NCI-H128 (cell line): ENCODE measurements at regions not wholly inside any gene's neighbourhood (a gene's known extent, or its start where the extent isn't known, plus 50 kb on each side); places are given as distances from the start of the nearest gene placed in this dataset.
A peak's percentile ranks its signal among the peaks of the same experiment; 100 is the strongest.
"Not testable (repeated sequence)": the region's sequence is repeated elsewhere in the genome, so short reads cannot be mapped to it uniquely, and the experiment has no call there.

ENCODE experiments used
- DNase-seq: peaks from one replicate; lab custom pipeline; 2025; ENCODE audit not compliant: unreplicated experiment; lab: John Stamatoyannopoulos, UW

DNA sequence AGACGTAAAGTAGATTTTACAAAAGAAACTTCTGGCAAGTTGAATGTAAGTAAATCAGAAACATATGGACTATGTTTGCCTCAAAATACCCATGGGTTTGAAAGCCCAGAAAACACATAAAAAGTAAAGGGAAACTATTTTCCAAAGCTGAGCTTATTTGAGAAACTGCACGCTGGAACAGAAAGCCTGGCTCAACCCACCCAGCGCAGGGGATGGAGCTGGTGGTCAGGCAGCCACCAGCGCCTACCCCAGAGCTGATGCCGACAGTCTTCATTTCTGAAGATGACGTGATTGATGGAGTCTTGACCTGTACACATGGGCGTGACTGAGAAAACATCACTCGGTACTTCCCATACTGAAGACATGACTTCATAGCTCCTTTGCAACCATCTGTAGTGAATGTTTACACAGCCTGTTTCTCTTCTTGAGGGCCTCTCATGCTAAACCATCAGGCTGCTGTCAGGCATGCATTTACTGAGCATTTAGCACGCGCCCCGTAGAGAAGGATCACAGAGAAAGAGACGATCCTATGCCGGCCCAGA, 232.6 kb upstream of the AUTS2 start:
- peak; percentile 3 for DNase-seq

DNA sequence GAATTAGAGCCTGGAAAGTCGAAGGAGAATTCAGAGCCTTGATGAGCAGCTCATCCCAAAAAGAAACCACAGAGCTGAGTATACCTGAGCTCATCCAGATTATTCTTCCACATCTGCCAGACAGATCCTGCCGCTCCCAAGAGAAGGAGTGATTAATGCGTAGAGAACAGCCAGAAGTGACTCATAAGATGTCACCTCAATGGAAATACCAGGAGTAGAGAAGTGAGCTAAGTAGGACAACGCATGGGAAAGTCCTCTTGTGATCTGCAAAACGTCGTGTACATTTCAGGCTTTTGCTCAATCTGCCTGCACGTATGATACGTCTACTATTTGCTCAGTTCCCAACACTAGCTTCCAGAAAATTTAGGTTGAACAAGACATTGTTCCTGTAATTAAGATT, 230.5 kb upstream of the AUTS2 start:
- no peak for DNase-seq

DNA sequence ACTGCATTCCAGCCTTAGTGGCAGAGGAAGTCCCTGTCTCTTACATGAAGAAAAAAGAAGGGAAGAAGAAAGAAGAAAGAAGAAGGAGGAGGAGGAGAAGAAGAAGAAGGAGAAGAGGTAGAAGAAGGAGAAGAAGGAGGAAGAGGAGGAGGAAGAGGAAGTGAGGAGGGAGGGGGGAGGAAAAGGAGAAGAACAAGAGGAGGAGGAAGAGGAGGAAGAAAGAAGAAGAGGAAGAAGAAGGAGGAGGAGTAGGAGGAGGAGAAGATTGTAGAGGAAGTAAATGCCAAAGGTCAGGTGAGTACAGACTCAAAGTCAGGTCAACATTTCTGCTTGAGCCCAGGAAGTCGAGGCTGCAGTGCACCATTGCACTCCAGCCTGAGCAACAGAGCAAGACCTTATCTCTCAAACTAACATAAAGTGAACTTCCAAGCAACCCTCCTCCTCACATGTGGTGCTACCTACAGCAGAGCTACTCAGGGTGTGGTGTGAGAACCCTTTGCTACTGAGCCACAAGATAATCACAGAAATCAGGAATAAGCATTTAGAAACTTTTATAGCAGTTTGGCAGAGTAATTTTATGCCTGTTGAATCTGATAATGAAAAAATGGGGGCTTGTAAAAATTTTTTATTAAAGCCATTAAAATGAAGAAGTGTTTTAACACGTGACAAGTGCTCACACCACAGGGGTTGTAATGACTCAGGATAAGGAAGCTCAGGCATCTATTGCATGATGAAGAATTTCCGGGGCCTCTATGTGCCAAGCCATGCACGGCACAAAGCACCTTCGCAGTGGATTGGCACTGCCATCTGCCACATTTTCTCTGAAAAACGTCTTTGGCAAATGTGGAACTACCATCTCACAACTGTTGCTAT, 224.9 kb upstream of the AUTS2 start:
- no peak for DNase-seq

DNA sequence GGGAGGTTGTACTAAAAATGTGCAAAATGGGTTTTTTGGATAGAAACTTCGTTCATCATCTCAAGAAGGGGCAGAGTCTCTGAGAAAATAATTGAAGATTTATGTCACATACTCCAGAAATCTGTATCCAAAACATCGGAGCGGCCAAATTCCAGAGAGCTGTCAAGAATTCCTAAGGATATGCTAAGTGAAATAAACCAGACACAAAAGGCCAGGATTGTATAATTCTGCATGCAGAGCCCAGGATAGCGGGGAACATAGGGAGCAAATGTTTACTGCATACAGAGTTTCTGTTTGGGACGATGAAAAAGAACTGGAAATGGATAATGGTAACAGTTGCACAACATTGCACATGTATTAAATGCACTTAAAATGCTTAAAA, 224.2 kb upstream of the AUTS2 start:
- no peak for DNase-seq

DNA sequence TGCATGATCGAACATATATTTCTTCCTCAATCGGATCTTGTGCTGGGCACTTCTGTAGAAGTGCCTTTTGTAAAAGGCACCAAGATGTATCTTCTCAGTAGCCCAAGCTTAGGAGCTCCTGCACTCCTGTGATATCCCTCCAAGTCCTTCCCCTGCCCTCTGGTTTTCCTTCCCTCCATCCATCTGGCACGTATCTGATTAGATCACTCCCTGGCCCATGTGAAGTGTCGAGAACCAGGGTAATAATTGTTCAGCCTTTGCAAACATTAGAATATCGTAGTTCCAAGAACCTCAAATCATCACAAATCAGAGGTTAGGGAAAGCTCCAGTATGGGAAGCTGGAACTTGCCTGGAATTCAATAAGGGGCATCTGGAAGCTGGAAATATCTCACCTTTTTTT, 221.1 kb upstream of the AUTS2 start:
- DNase-seq = no peak

DNA sequence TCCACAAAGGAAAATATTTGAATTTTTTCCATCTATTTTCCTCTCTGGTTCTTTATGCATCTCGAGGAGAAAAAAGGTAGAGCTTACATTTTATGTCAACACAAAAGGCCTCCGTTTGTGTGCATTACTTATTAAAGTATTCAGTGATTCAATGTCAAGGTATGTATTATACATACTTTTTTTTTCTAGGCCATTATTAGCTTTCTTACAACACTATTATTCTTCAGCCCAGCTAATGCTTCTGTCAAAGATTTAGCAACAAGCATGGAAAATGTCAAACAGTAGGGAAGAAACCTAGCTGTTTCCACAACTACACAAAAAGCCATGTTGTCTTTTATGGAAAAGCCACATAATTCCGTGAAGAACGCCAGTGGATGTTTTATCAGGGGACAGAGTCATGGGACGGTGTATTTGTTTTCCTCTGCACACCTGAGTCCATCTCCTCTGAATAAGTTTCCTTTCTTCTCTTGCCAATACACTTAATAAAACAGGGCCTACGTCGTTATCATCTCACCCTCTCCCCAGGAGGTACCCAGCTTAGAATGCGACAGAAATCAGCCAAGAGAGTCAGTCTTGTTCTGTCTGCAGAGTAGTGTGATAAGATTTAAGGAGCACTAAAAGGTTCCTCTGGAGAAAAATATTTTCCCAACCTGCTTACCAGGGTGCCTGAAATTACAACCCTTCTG, 209.7 kb upstream of the AUTS2 start:
- no peak for DNase-seq

DNA sequence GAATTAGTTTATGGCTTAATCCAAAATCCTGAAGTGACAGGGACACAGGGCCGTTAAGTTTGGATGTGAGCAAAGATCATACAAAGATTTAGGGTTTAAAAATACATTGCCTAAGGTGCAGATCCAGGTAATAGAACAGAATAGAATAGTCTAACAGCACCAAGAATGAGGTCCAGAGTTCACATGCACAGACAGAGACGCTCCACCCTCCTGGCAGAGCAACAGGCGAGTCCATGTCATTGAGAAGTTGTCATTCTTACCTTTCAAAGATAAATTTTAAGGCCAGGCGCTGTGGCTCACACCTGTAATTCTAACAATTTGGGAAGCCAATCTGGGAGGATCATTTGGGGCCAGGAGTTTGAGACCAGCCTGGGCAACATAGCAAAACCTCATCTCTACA, 209.1 kb upstream of the AUTS2 start:
- DNase-seq = no peak

DNA sequence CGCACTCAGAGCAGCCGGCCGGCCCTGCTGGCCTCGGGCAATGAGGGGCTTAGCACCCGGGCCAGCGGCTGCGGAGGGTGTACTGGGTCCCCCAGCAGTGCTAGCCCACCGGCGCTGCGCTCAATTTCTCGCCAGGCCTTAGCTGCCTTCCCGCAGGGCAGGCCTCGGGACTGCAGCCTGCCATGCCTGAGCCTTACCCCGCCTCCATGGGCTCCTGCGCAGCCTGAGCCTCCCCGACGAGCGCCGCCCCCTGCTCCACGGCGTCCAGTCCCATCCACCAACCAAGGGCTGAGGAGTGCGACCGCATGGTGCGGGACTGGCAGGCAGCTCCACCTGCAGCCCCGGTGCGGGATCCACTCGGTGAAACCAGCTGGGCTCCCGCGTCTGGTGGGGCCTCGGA, 204.4 kb upstream of the AUTS2 start:
- not testable (repeated sequence) for DNase-seq

DNA sequence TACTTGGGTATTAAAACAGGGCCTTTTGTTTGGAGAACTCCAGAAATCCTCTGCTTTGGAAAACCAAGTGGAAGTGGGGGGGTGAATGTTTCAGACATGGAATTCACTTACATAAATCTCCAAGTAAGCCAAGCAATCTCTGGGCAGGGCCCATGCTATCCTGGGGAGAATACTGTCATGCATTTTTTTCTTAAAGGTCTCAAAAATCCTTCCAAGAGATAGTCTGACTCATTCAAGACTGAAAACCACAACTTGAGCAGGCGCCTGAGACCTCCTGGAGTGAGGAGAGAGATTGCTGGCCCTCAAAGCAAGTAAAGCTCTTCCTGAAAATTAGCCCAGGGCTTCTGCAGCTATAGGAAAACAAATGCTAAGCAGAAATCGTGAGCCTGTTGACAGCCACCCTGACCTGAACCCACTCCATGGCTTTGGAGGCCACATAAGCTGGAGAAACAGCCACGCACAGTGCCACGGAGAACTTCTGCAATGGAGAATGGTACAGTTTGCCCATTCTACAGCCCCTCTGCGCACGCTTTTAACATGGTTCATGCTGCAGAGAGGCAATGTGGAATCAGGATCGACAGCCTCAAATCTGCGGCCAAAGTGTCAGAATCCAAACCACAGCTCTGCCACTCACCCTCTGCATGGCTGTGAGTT, 203.1 kb upstream of the AUTS2 start:
- no peak for DNase-seq

DNA sequence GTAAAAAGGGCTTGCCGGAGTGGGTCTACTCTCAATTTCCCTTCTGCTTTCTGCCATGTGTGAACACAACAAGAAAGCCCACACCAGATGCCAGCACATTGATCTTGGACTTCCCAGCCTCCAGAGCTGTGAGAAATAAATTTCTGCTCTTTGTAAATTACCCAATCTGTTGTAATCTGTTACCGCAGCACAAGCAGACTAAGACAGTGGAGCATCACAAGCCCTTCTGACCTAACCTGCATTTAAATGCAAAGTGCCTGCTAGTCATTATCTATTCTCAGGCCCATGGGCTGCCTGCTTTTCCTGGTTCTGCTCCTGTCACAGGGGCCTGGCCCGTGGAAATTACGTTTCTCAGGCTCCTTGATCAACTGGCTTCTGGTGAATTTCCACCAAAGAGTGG, 199.3 kb upstream of the AUTS2 start:
- DNase-seq = no peak

DNA sequence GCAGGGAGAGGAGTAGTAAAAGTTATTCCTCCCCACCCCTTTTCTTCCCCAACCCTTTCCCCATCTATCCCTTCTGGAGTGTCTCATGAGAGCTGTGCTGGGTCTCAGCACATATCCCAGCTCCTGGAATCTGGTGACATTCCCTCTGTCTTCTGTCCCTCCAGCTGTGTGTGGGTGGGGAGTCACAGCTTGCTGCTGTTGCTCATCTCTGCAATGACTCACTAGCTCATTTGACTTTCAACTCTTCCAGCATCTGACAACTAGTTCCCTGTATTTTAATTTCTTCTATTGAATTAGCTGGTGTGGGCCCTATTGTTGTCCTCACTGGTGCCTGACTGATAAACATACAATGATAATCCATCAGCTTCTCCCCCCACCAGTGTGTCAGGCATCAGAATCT, 198.9 kb upstream of the AUTS2 start:
- DNase-seq = no peak

DNA sequence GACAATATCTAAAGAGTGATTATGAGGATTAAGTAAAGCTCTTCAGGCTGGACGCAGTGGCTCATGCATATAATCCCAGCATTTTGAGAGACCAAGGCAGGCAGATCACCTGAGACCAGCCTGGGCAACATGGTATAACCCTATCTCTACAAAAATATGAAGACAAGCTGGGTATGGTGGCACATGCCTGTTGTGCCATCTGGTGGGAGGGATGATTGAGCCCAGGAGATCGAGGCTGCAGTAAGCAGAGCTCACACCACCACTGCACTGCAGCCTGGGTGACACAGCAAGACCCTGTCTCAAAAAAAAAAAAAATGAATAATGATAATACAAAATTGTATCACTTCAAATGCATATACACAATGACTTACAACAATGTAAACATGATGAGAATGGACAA, 195.6 kb upstream of the AUTS2 start:
- DNase-seq = no peak

DNA sequence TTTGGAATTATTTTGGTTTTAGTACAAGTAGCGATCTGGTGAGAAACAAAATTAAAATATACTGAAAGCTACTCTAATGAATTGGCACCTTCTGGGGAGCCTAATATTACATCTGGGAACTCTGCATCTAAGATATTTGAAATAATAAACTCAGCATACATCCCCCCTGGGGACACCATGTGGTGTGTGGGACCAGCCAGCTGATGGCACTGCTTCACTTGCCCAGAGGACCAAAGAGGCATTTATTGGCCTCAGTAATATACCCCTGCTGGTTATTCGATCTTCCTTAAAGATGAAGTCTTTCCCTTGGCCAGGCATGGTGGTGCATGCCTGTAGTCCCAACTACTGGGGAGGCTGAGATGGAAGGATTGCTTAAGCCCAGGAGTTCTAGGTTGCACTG, 195.1 kb upstream of the AUTS2 start:
- no peak for DNase-seq

DNA sequence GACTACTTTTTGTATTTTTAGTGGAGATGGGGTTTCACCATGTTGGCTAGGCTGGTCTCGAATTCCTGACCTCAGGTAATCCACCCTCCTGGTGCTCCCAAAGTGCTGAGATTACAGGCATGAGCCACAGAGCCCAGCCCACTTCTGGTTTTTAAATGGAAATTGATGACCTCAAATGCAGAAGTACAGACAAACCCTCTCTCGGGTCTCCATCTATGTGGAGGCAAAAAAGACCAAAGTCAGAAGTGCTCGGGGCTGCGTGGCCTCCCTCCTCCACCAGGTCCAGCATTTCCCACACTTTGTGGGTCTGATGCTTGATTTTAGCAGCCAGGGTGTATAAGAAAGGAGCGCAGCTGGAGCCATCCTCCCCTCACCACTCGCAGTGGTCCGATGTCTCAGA, 187.3 kb upstream of the AUTS2 start:
- DNase-seq = no peak

DNA sequence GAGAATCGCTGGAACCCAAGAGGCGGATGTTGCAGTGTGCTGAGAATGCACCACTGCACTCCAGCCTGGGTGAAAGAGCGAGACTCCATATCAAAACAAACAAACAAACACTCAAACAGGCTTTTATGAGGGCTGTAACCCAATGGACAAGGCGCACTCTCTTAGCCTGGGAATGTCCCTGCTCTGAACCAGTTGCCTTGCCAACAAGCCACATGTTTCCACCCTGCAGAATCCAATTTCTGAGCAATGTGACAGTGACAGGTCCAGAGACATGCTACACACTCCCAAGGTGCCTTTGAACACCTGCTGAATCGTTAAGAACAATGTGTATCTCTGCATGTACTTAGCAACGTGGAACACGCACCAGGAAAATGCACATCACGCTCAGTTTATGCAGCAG, 186.8 kb upstream of the AUTS2 start:
- DNase-seq = no peak

DNA sequence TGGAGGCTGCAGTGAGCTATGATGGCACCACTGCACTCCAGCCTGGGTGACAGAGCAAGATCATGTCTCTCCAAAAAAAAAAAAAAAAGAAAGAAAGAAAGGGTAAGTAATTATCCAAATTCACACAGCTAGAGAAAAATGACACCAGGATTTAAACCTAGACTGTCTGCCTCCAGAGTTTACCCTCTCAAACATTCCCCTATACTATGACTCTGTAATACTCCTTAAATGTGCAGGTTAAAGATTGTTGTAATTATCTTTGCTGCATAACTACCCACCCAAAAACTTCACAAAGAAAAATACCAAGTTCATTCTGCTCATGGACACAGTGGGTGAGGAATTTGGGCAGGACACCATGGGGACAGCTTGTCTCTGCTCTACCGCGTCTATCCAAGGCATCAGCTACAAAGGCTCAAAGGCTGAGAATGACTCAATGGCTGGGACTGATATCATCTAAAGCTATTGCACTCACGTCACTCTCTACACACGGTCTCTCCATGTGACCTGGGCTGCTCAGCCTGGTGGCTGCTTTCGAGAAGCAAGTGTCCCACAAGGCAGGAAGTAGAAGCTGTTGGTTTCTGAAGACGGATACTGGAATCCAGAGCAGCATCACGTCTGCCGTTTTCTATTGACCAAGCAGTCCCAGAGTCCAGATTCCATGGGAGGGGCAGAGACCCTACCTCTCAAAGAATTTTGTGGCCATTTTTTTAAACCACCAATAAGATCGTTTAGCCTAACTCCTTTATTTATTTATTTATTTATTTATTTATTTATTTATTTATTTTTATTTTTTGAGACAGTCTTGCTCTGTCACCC, 185.7 kb upstream of the AUTS2 start:
- no peak for DNase-seq

DNA sequence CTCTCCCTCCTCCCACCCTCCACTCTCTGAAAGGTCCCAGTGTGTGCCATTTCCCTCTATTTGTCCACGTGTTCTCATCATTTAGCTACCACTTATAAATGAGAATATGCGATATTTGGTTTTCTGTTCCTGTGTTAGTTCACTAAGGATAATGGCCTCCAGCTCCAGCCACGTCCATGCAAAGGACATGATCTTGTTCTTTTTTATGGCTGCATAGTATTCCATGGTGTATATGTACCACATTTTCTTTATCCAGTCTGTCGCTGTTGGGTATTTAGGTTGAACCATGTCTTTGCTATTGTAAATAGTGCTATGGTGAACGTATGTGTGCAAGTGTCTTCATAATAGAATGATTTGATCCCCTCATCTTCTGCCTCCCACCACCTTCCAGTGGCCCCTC, 183.7 kb upstream of the AUTS2 start:
- no peak for DNase-seq

DNA sequence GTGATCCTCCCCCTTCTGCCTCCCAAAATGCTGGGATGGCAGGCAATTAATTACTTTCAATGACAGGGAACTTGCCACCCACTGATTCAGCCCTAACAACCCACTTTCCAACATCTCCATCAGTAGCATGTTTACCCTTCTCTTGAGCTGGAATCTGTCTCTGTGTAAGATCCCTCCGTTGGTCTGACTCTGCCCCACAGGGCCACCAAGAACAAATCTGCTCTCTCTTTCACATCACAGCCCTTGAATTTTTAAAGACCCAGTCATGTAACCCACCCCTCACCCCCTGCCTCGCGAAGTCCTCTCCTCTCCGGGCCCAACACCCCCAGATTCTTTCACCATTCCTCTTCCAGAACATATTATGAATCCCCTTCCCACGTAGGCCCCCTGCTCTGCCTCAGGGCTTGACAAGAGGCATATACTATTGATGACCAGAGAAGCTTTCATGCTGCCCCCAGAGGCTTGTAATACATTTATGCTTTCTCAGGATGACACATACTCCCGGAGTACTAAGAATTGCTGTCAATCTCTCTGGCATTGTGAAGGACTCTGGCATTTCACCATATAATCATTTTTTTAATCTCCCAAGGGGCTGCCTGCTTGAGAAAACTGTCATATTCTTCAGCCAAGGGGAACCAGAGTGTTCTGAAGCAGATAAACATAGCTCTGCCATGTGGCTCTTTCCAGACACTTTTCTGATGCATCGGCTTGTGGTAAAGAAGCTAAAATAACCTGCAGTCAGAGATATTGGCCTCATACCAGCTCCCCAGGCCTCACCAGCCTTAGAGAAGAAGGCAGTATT, 179.2 kb upstream of the AUTS2 start:
- no peak for DNase-seq

DNA sequence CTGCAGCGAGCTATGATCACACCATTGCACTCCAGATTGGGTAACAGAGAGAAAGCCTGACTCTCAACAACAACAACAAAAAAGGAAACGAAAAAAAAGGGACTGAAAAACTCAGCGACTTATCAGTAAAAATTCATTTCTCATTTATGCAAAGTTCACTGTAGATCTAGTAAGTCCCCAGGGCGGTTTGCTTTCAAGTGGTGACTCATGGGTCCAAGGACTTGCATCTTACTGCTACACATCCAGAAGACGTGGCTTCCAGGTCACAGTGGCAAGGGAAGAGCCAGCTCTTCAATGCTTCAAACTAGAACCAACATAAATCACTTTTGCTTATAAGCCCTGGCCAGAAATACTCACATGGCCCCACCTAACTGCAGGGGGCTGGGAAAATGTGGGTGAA, 178.3 kb upstream of the AUTS2 start:
- no peak for DNase-seq

DNA sequence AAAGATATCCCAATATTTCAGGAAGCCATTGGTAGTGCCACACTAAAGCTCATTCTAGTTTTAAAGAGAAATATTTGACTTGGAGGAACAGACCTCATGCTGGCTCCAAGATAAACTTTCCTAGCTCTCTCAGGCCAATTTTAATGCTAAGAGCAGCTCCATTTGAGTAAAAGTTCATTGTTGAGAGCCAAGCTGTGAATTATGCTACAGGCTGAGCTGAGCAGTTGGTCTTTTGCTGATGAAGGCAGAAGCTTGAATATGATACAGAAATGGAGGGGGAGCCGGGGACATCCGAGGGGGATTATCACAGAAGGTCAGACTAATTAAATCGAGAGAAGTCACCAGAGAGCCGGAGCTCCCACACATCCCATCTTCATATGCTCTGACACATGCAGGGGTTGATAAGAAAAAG, 175.7 kb upstream of the AUTS2 start:
- DNase-seq = no peak
